Fibroblast of upper back skin (primary cell): ENCODE measurements at regions not wholly inside any gene's neighbourhood (a gene's known extent, or its start where the extent isn't known, plus 50 kb on each side); places are given as distances from the start of the nearest gene placed in this dataset.

Source experiments
- DNase-seq: peaks from one replicate; pipeline ENCODE4 v3.0.0-alpha.2; 2013

GRCh38 chr12:124627956-124628355 is 60.5 kb upstream of the NCOR2 start:
- DNase-seq, result no peak

- peak; percentile 67 for DNase-seq
These were observed 59.6 kb upstream of the NCOR2 start for GRCh38 chr12:124626971-124627411.

GRCh38 chr12:124625867-124626675 is 58.7 kb upstream of the NCOR2 start:
- DNase-seq, result peak; percentile 73

GRCh38 chr12:124624823-124625222 is 57.4 kb upstream of the NCOR2 start:
- DNase-seq, result no peak

- no peak for DNase-seq
These were observed 56.1 kb upstream of the NCOR2 start for GRCh38 chr12:124623344-124624035.

GRCh38 chr12:124622764-124623163 is 55.4 kb upstream of the NCOR2 start:
- DNase-seq, result no peak

- DNase-seq, result no peak
These were observed 54.9 kb upstream of the NCOR2 start for GRCh38 chr12:124622331-124622730.

GRCh38 chr12:124621296-124621660 is 53.9 kb upstream of the NCOR2 start:
- peak; percentile 86 for DNase-seq

GRCh38 chr12:124620606-124621295 is 53.3 kb upstream of the NCOR2 start:
- DNase-seq, result no peak

GRCh38 chr12:124618291-124618902 is 51.0 kb upstream of the NCOR2 start:
- no peak for DNase-seq

GRCh38 chr12:124617615-124618014 is 50.2 kb upstream of the NCOR2 start:
- DNase-seq, result no peak
